Activated CD8-positive, alpha-beta memory T cell treated with anti-CD3 and anti-CD28 coated beads, Interleukin-2, amount 10 ng/mL, durations not matched to agents 7 days and 5 days (primary cell): ENCODE measurements at regions not wholly inside any gene's neighbourhood (a gene's known extent, or its start where the extent isn't known, plus 50 kb on each side); places are given as distances from the start of the nearest gene placed in this dataset.
"Not testable (repeated sequence)": the region's sequence is repeated elsewhere in the genome, so short reads cannot be mapped to it uniquely, and the experiment has no call there.

Experiments used
- ATAC-seq: fragments of 150-1000 bp; cut with Tn5 transposase; one replicate; pipeline ENCODE4 v1.10.0; 2021; ENCODE audit warnings: moderate library complexity
- CTCF ChIA-PET: fragments of 350-600 bp; sonication (Branson Sonifier 250); formaldehyde crosslinking; loops from one replicate; lab custom pipeline; 2021; ENCODE audit warnings: antibody characterized with exemption; lab: Charles Lee
- DNase-seq: peaks from one replicate; pipeline ENCODE4 v3.0.0-alpha.2; 2020
- H3K27ac Mint-ChIP-seq: one replicate; pipeline ENCODE4 v1.8.0; 2021; ENCODE audit warnings: mild to moderate bottlenecking, mixed read lengths
- H3K27me3 Mint-ChIP-seq: one replicate; pipeline ENCODE4 v1.8.0; 2021; ENCODE audit warnings: mixed read lengths
- H3K36me3 Mint-ChIP-seq: one replicate; pipeline ENCODE4 v1.8.0; 2021; ENCODE audit warnings: mild to moderate bottlenecking, mixed read lengths
- H3K4me1 Mint-ChIP-seq: one replicate; pipeline ENCODE4 v1.8.0; 2021; ENCODE audit warnings: mixed read lengths
- H3K4me3 Mint-ChIP-seq: one replicate; pipeline ENCODE4 v1.8.0; 2021; ENCODE audit warnings: mild to moderate bottlenecking, moderate library complexity, mixed read lengths
- H3K9me3 Mint-ChIP-seq: one replicate; pipeline ENCODE4 v1.8.0; 2022; ENCODE audit warnings: low read depth, mixed read lengths

GRCh38 chr3:80993241-80993945 lies 768.1 kb downstream of the GBE1 start:
- no peak for DNase-seq
- Mint-ChIP-seq H3K4me3 (no peak overlapping the region), H3K4me1 (no peaks in the 10 kb centered on the region), H3K27me3 (no peaks in the 10 kb centered on the region), H3K27ac (no peak overlapping the region), H3K9me3 (peaks cover 6% of the 10 kb centered on the region), H3K36me3 (no peaks in the 10 kb centered on the region)
- ATAC-seq, result no peak
- CTCF ChIA-PET, result no interaction called here

DNA sequence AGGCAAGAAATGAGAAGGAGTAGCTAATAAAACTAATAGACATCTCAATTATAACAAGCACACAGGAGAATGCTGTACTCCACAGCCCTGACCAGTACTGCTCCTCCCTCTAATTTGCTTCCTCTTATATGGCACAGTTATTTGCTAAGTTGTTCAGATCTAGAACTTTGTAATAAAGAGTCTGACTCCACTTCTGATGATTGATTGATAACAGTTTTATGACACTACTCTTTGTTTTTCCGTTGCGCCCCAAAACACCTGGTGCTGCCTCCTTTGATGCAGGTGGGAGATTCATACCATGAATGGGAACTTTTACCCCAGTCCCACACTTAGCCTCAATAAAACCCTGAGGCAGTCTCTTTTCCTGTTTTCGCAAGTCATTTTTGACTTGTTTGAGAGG lies 777.7 kb downstream of the GBE1 start:
- Mint-ChIP-seq H3K27me3 (no peaks in the 10 kb centered on the region), H3K27ac (no peak overlapping the region), H3K4me1 (no peaks in the 10 kb centered on the region), H3K4me3 (no peak overlapping the region), H3K36me3 (no peaks in the 10 kb centered on the region), H3K9me3 (peaks cover 15% of the 10 kb centered on the region)
- ATAC-seq (no peak), DNase-seq (no peak)
- CTCF ChIA-PET, result no interaction called here

- DNase-seq (no peak), ATAC-seq (no peak)
- Mint-ChIP-seq H3K27ac (no peak overlapping the region), H3K9me3 (peaks cover 2% of the 10 kb centered on the region), H3K27me3 (no peaks in the 10 kb centered on the region), H3K4me1 (no peaks in the 10 kb centered on the region), H3K4me3 (no peak overlapping the region), H3K36me3 (no peaks in the 10 kb centered on the region)
- CTCF ChIA-PET, result no interaction called here
Observed at GRCh38 chr3:80978216-80978969, 783.1 kb downstream of the GBE1 start.

- ATAC-seq (no peak), DNase-seq (no peak)
- CTCF ChIA-PET, result no interaction called here
- no peaks in the 10 kb centered on the region for H3K4me1 Mint-ChIP-seq
- no peak overlapping the region for H3K4me3 Mint-ChIP-seq
- H3K27ac Mint-ChIP-seq, result no peak overlapping the region
- no peaks in the 10 kb centered on the region for H3K27me3 Mint-ChIP-seq
- H3K9me3 Mint-ChIP-seq, result peaks cover 5% of the 10 kb centered on the region
- H3K36me3 Mint-ChIP-seq, result no peaks in the 10 kb centered on the region
Observed at GRCh38 chr3:80970292-80970691, 791.2 kb downstream of the GBE1 start.

DNA sequence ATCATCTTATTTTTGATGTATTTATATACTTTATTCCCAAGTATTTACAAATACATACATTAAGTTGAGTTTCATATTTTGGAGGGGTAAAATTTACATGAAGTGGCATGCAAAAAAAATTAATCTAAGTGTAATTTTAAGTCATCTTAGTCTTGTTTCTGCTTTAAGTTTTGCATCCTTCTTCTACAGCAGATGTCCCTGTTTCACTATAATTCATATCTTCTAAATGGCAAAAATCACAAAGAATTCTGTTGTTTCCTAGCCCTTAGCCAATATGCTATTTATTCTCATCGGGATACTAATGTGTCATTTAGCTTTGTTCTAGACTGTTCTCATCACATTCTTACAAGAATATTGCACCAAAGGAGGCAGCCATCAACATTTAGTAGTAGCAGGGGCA lies 831.9 kb downstream of the GBE1 start:
- Mint-ChIP-seq H3K36me3 (no peaks in the 10 kb centered on the region), H3K27me3 (no peaks in the 10 kb centered on the region), H3K4me3 (no peak overlapping the region), H3K9me3 (peaks cover 4% of the 10 kb centered on the region), H3K27ac (no peak overlapping the region), H3K4me1 (no peaks in the 10 kb centered on the region)
- DNase-seq (no peak), ATAC-seq (no peak)
- CTCF ChIA-PET, result no interaction called here

DNA sequence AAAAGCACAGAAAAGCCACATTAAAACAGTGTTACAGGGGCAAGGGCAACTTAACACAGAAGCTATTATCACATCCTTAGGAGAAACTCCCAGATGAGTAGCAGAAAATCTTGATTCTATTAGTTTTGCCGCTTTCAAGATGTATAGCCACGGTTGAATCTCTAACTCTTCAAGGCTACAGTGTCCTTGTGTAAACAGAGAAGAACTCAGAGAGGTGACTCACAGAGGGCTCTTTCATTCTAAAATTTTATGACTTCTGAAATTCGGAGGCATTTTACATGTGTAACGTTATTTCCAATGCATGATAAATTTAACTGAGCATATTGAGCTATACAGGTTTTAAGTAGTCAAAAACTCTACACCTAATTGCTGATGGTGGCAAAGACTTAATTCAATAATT lies 846.6 kb downstream of the GBE1 start:
- Mint-ChIP-seq H3K27ac (no peak overlapping the region), H3K27me3 (no peaks in the 10 kb centered on the region), H3K36me3 (no peaks in the 10 kb centered on the region), H3K4me3 (no peak overlapping the region), H3K4me1 (no peaks in the 10 kb centered on the region), H3K9me3 (peaks cover 2% of the 10 kb centered on the region)
- DNase-seq (no peak), ATAC-seq (no peak)
- CTCF ChIA-PET, result no interaction called here

GRCh38 chr3:80898211-80898610 lies 863.2 kb downstream of the GBE1 start:
- Mint-ChIP-seq H3K4me1 (no peaks in the 10 kb centered on the region), H3K27me3 (no peaks in the 10 kb centered on the region), H3K9me3 (peaks cover 10% of the 10 kb centered on the region), H3K36me3 (no peaks in the 10 kb centered on the region), H3K27ac (no peak overlapping the region), H3K4me3 (no peak overlapping the region)
- ATAC-seq, result no peak
- CTCF ChIA-PET, result no interaction called here
- no peak for DNase-seq

DNA sequence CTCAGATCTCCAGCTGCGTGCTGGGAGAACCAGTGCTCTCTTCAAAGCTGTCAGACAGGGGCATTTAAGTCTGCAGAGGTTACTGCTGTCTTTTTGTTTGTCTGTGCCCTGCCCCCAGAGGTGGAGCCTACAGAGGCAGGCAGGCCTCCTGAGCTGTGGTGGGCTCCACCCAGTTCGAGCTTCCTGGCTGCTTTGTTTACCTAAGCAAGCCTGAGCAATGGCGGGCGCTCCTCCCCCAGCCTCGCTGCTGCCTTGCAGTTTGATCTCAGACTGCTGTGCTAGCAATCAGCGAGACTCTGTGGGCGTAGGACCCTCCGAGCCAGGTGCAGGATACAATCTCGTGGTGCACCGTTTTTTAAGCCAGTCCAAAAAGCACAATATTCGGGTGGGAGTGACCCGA lies 864.4 kb downstream of the GBE1 start:
- H3K4me3 Mint-ChIP-seq, H3K4me1 Mint-ChIP-seq, DNase-seq, H3K27ac Mint-ChIP-seq, H3K9me3 Mint-ChIP-seq, CTCF ChIA-PET, H3K36me3 Mint-ChIP-seq, H3K27me3 Mint-ChIP-seq, ATAC-seq: not testable (repeated sequence)

DNA sequence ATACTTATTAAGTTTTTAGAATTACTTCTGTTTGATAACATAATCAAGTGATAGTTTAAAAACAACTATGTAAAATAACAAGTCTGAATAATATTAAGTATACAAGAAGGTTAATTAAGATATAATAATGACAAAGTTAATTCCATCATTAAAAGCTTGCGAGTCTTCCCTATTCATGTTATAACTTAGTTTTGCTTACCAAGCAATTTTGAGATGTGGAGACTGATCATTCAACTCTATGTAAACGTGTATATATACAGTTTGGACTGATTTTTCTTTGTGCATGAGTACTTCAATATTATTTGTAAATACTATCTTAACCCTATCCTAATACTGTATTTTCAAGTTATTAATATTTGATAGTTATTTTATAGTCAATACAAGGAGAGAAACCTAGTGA lies 870.9 kb downstream of the GBE1 start:
- no peak overlapping the region for H3K27ac Mint-ChIP-seq
- DNase-seq, result no peak

GRCh38 chr3:80889535-80889934 lies 871.9 kb downstream of the GBE1 start:
- Mint-ChIP-seq H3K27ac (no peak overlapping the region), H3K27me3 (no peaks in the 10 kb centered on the region), H3K9me3 (peaks cover 14% of the 10 kb centered on the region), H3K36me3 (no peaks in the 10 kb centered on the region), H3K4me1 (no peaks in the 10 kb centered on the region), H3K4me3 (no peak overlapping the region)
- CTCF ChIA-PET, result no interaction called here
- ATAC-seq (no peak), DNase-seq (no peak)

More for the DNA sequence above, 870.9 kb downstream of the GBE1 start:
- Mint-ChIP-seq H3K4me1 (no peaks in the 10 kb centered on the region), H3K4me3 (no peak overlapping the region), H3K36me3 (no peaks in the 10 kb centered on the region), H3K27me3 (no peaks in the 10 kb centered on the region), H3K9me3 (peaks cover 12% of the 10 kb centered on the region)
- CTCF ChIA-PET, result no interaction called here
- no peak for ATAC-seq

- Mint-ChIP-seq H3K4me3 (no peak overlapping the region), H3K27ac (no peak overlapping the region), H3K27me3 (no peaks in the 10 kb centered on the region), H3K36me3 (no peaks in the 10 kb centered on the region), H3K4me1 (no peaks in the 10 kb centered on the region), H3K9me3 (peaks cover 11% of the 10 kb centered on the region)
- ATAC-seq (no peak), DNase-seq (no peak)
- CTCF ChIA-PET, result no interaction called here
Observed at GRCh38 chr3:80870476-80871041, 890.9 kb downstream of the GBE1 start.

GRCh38 chr3:80855482-80855881 lies 906.0 kb downstream of the GBE1 start:
- Mint-ChIP-seq H3K27ac (no peak overlapping the region), H3K4me1 (no peaks in the 10 kb centered on the region), H3K9me3 (peaks cover 10% of the 10 kb centered on the region), H3K36me3 (no peaks in the 10 kb centered on the region), H3K4me3 (no peak overlapping the region), H3K27me3 (no peaks in the 10 kb centered on the region)
- DNase-seq (no peak), ATAC-seq (no peak)
- CTCF ChIA-PET, result no interaction called here

DNA sequence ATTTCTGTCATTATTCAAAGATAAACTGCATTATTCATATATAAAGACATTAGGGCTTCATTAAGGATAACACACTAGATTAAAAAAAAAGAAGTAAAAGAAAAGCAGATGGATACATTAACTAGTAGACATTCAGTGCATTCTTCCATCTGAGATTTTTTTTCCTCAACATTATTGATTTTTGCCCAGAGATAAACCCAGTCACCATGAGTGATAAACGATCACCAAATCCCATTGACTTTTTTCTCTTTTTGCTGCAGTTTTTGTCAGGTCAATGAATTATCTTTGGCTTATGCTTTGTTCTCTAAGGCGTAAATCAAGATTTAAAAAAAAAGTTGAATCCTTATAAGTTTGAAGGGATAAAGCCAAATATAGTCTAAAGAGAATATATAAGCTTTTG lies 925.0 kb downstream of the GBE1 start:
- ATAC-seq (no peak), DNase-seq (no peak)
- no peaks in the 10 kb centered on the region for H3K27me3 Mint-ChIP-seq
- no peak overlapping the region for H3K27ac Mint-ChIP-seq
- no peaks in the 10 kb centered on the region for H3K4me1 Mint-ChIP-seq
- CTCF ChIA-PET, result no interaction called here
- H3K4me3 Mint-ChIP-seq, result no peak overlapping the region
- H3K9me3 Mint-ChIP-seq, result peaks cover 12% of the 10 kb centered on the region
- H3K36me3 Mint-ChIP-seq, result no peaks in the 10 kb centered on the region

DNA sequence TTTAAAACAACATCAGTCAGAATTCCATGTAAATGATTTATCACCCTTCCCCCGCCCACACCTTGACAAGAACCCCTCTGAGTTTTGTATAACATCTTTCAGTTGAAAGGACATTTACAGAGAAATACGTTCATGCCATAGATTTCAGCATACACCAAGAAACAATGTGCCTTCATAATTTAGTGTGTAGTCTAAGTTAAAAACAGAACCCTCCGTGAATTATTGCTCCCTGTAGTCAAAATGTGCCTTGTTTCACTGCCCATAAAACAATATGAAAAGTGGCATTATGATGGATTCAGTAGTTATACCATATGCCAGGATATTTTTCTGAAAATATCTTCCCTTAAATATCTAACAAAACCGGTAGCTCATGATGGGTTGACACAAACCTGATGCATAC lies 953.9 kb downstream of the GBE1 start:
- no peaks in the 10 kb centered on the region for H3K36me3 Mint-ChIP-seq
- no peak overlapping the region for H3K27ac Mint-ChIP-seq
- H3K4me3 Mint-ChIP-seq, result no peak overlapping the region
- no peaks in the 10 kb centered on the region for H3K4me1 Mint-ChIP-seq
- DNase-seq (no peak), ATAC-seq (no peak)
- CTCF ChIA-PET, result no interaction called here
- no peaks in the 10 kb centered on the region for H3K27me3 Mint-ChIP-seq
- H3K9me3 Mint-ChIP-seq, result peaks cover 5% of the 10 kb centered on the region
